ENCODE measurements at regions not wholly inside any gene's neighbourhood (a gene's known extent, or its start where the extent isn't known, plus 50 kb on each side); places are given as distances from the start of the nearest gene placed in this dataset.

- Histone ChIP-seq H3K79me2 (ENCODE audit: insufficient read depth, low read length) (no peaks in the 10 kb centered on the region), H3K27ac (ENCODE audit: low read depth, low read length) (no peak overlapping the region), H3K27me3 (ENCODE audit: insufficient read depth, low read length) (no peaks in the 10 kb centered on the region), H3K9me2 (ENCODE audit: insufficient read depth) (no peaks in the 10 kb centered on the region), H2AFZ (ENCODE audit: low read depth, low read length, poor library complexity, severe bottlenecking) (no peak overlapping the region), H3K4me1 (ENCODE audit: control insufficient read depth in 1 of 2, insufficient read depth in 2 of 2, low read length in 2 of 2) (no peaks in the 10 kb centered on the region), H4K20me1 (ENCODE audit: insufficient read depth) (no peaks in the 10 kb centered on the region), H3K9ac (ENCODE audit: low read length) (no peak overlapping the region), H3K4me2 (ENCODE audit: low read length) (no peak overlapping the region), H3K9me3 (ENCODE audit: control insufficient read depth in 1 of 2, insufficient read depth in 1 of 2, low read depth in 1 of 2, low read length in 2 of 2) (peaks cover 3 to 21% of the 10 kb centered on the region in 2 experiments; a peak in 3 of 4 replicates), H3K4me3 (replicated peaks in 1 of 2; ENCODE audit: low read depth in 1 of 2, low read length in 2 of 2) (no peak overlapping the region), H3K36me3 (ENCODE audit: control insufficient read depth in 1 of 2, insufficient read depth in 2 of 2, low read length in 2 of 2) (no peaks in the 10 kb centered on the region)
- ChIA-PET CTCF (no interaction called here), POLR2A (no interaction called here), RAD21 (ENCODE audit: low non-redundant PET in 1 of 2, low total read pairs in 2 of 2, uncharacterized antibody in 2 of 2, unreplicated experiment in 2 of 2) (no interaction called here)
- no peak for TF ChIP-seq SIN3A (IDR thresholded peaks at IDR 0.05; ENCODE audit: low read depth)
- no peak for TF ChIP-seq REST (IDR thresholded peaks at IDR 0.05; ENCODE audit: low read depth)
- no peak for TF ChIP-seq JUND (IDR thresholded peaks at IDR 0.05)
- TF ChIP-seq MAX (IDR thresholded peaks at IDR 0.05): no peak
- TF ChIP-seq ZNF274 (IDR thresholded peaks at IDR 0.05; ENCODE audit: low read depth, low read length): no peak
- no peak for TF ChIP-seq EZH2 (IDR thresholded peaks at IDR 0.05)
- no peak for TF ChIP-seq YY1 (IDR thresholded peaks at IDR 0.05; ENCODE audit: extremely low read depth, insufficient replicate concordance, low read depth, low read length)
- no peak for TF ChIP-seq CEBPB (IDR thresholded peaks at IDR 0.05; ENCODE audit: low read depth)
- no peak for TF ChIP-seq RAD21 (IDR thresholded peaks at IDR 0.05; ENCODE audit: low read depth)
- TF ChIP-seq CTCF (IDR thresholded peaks at IDR 0.05 in 2 of 3, conservative IDR thresholded peaks at IDR 0.05 in 1 of 3; ENCODE audit: borderline replicate concordance in 1 of 3, insufficient read depth in 1 of 3, low read depth in 2 of 3, low read length in 2 of 3): no peak
- no peak for TF ChIP-seq FOSL1 (IDR thresholded peaks at IDR 0.05; ENCODE audit: low read depth)
- TF ChIP-seq ELF1 (IDR thresholded peaks at IDR 0.05; ENCODE audit: borderline replicate concordance, low read depth): no peak
- TF ChIP-seq EZH2phosphoT487 (IDR thresholded peaks at IDR 0.05; ENCODE audit: borderline replicate concordance): no peak
- TF ChIP-seq CBX3 (IDR thresholded peaks at IDR 0.05; ENCODE audit: low read depth): no peak
- no peak for TF ChIP-seq EGR1 (IDR thresholded peaks at IDR 0.05; ENCODE audit: low read depth)
- TF ChIP-seq ZBTB33 (IDR thresholded peaks at IDR 0.05; ENCODE audit: extremely low read depth, insufficient replicate concordance, low read length): no peak
- TF ChIP-seq POLR2AphosphoS5 (IDR thresholded peaks at IDR 0.05; ENCODE audit: low read depth, low read length): no peak
- TF ChIP-seq POLR2A (IDR thresholded peaks at IDR 0.05; ENCODE audit: borderline replicate concordance, extremely low read depth, insufficient read depth, insufficient read length): no peak
- no peak for TF ChIP-seq TCF7L2 (IDR thresholded peaks at IDR 0.05; ENCODE audit: borderline replicate concordance, extremely low read depth, insufficient read depth, insufficient read length)
- TF ChIP-seq SP1 (IDR thresholded peaks at IDR 0.05; ENCODE audit: low read depth): no peak
- intact Hi-C loops (cut with micrococcal nuclease): no loop called here
- DNase-seq (ENCODE audit: low read depth, low spot score) (no peak), ATAC-seq (no peak)
- no TSS peak for BruUV-seq (replicated peaks)
Observed at GRCh38 chr12:24631676-24632426, 317.1 kb downstream of the BCAT1 start.

Data from HCT116 (cell line).